CD4-positive, alpha-beta T cell (primary cell): ENCODE measurements at regions not wholly inside any gene's neighbourhood (a gene's known extent, or its start where the extent isn't known, plus 50 kb on each side); places are given as distances from the start of the nearest gene placed in this dataset.

ENCODE experiments used
- ATAC-seq: fragments of 200-7000 bp; cut with Tn5 transposase; one replicate; pipeline ENCODE4 v1.10.0; 2022; ENCODE audit warnings: mild to moderate bottlenecking; ENCODE audit not compliant: poor library complexity
- CTCF ChIA-PET: fragments of 350-600 bp; sonication (Branson Sonifier 250); formaldehyde crosslinking; loops from one replicate; lab custom pipeline; 2021; ENCODE audit warnings: antibody characterized with exemption, inconsistent platforms; lab: Charles Lee
- POLR2A ChIA-PET: fragments of 350-600 bp; sonication (Branson Sonifier 250); formaldehyde crosslinking; loops from one replicate; lab custom pipeline; 2021; ENCODE audit warnings: antibody characterized with exemption, inconsistent platforms; lab: Charles Lee
- DNase-seq, 14 experiments: peaks; one replicate each; pipeline ENCODE4 v3.0.0-alpha.2; 2013 to 2020; ENCODE audit warnings: mixed read lengths in 2 of 14
- H3K27ac ChIP-seq, 2 donors: one replicate each; pipeline versions ENCODE4 v1.5.1 to v1.7.0; 2013; ENCODE audit warnings: low read length in 2 of 2, low read depth in 1 of 2, mild to moderate bottlenecking in 1 of 2
- H3K27me3 ChIP-seq, 2 experiments: 1 replicate in 1 of 2; 2 replicates in 1 of 2; pipeline versions ENCODE4 v1.6.1 to v1.7.0; 2013; ENCODE audit warnings: low read length in 2 of 2, control low read depth in 1 of 2, mild to moderate bottlenecking in 1 of 2, moderate library complexity in 1 of 2; ENCODE audit not compliant: insufficient read depth in 2 of 2, control insufficient read depth in 1 of 2
- H3K36me3 ChIP-seq: one replicate; pipeline ENCODE4 v1.6.1; 2013; ENCODE audit warnings: low read length, control low read depth; ENCODE audit not compliant: insufficient read depth
- H3K4me1 ChIP-seq: one replicate; pipeline ENCODE4 v1.6.1; 2013; ENCODE audit warnings: low read length, control low read depth; ENCODE audit not compliant: insufficient read depth
- H3K4me3 ChIP-seq: one replicate; pipeline ENCODE4 v1.5.1; 2013; ENCODE audit warnings: mild to moderate bottlenecking, low read length, moderate library complexity
- H3K9me3 ChIP-seq, 2 experiments: 1 replicate in 1 of 2; 2 replicates in 1 of 2; pipeline versions ENCODE4 v1.6.1 to v1.7.0; 2013; ENCODE audit warnings: low read length in 2 of 2, mild to moderate bottlenecking in 2 of 2, control low read depth in 1 of 2, moderate library complexity in 1 of 2; ENCODE audit not compliant: control insufficient read depth in 1 of 2, insufficient read depth in 1 of 2
- H3K27ac Mint-ChIP-seq: one replicate; pipeline ENCODE4 v1.8.0; 2020; ENCODE audit warnings: mixed read lengths
- H3K27me3 Mint-ChIP-seq: one replicate; pipeline ENCODE4 v1.8.0; 2021; ENCODE audit warnings: mixed read lengths
- H3K36me3 Mint-ChIP-seq: one replicate; pipeline ENCODE4 v1.8.0; 2021; ENCODE audit warnings: low read depth, mixed read lengths
- H3K4me1 Mint-ChIP-seq: one replicate; pipeline ENCODE4 v1.8.0; 2021; ENCODE audit warnings: low read depth, mixed read lengths
- H3K4me3 Mint-ChIP-seq: one replicate; pipeline ENCODE4 v1.8.0; 2020; ENCODE audit warnings: mild to moderate bottlenecking, mixed read lengths
- H3K9me3 Mint-ChIP-seq: one replicate; pipeline ENCODE4 v1.8.0; 2020; ENCODE audit warnings: mixed read lengths
- CTCF ChIP-seq: fragments of 200-600 bp; IDR thresholded peaks from one replicate; pipeline ENCODE4 v1.8.0; 2022; ENCODE audit warnings: antibody characterized with exemption, mild to moderate bottlenecking
- intact Hi-C, 2 experiments: fragments of 100-400 bp; cut with DNase I in 1 of 2; cut with micrococcal nuclease in 1 of 2; formaldehyde crosslinking; loops; one replicate each; pipeline versions ENCODE4 v1.15.1 to v1.9.0; 2023 to 2025; cut with DNase I, micrococcal nuclease

- H3K4me3 Mint-ChIP-seq = no peak overlapping the region
- H3K27ac Mint-ChIP-seq = no peak overlapping the region
- ChIA-PET CTCF (no interaction called here), POLR2A (no interaction called here)
- intact Hi-C loops = no loop called here
- H3K36me3 Mint-ChIP-seq = no peaks in the 10 kb centered on the region
- Histone ChIP-seq H3K4me1 (no peaks in the 10 kb centered on the region), H3K27ac (no peak overlapping the region), H3K36me3 (no peaks in the 10 kb centered on the region), H3K9me3 (peaks cover 0 to 16% of the 10 kb centered on the region in 2 experiments), H3K27me3 (no peaks in the 10 kb centered on the region), H3K4me3 (no peak overlapping the region)
- no peak for DNase-seq
- H3K9me3 Mint-ChIP-seq = peaks cover 6% of the 10 kb centered on the region
- ATAC-seq = no peak
- no peaks in the 10 kb centered on the region for H3K4me1 Mint-ChIP-seq
- no peak for TF ChIP-seq CTCF
- no peaks in the 10 kb centered on the region for H3K27me3 Mint-ChIP-seq
These were observed 675.1 kb upstream of the BRINP3 start for GRCh38 chr1:191152776-191153175.

- no peak overlapping the region for H3K27ac ChIP-seq
- H3K9me3 Mint-ChIP-seq = peaks cover 6% of the 10 kb centered on the region
- DNase-seq (no peak), ATAC-seq (no peak)
- no peaks in the 10 kb centered on the region for H3K27me3 ChIP-seq
- no peak overlapping the region for H3K4me3 Mint-ChIP-seq
- ChIA-PET POLR2A (no interaction called here), CTCF (no interaction called here)
- TF ChIP-seq CTCF = no peak
- no peaks in the 10 kb centered on the region for H3K4me1 Mint-ChIP-seq
- no peaks in the 10 kb centered on the region for H3K27me3 Mint-ChIP-seq
- H3K4me1 ChIP-seq = no peaks in the 10 kb centered on the region
- no peaks in the 10 kb centered on the region for H3K36me3 ChIP-seq
- H3K9me3 ChIP-seq = peaks cover 0 to 18% of the 10 kb centered on the region in 2 experiments
- no peaks in the 10 kb centered on the region for H3K36me3 Mint-ChIP-seq
- H3K4me3 ChIP-seq = no peak overlapping the region
- H3K27ac Mint-ChIP-seq = no peak overlapping the region
- intact Hi-C loops = no loop called here
These were observed 677.5 kb upstream of the BRINP3 start for GRCh38 chr1:191155178-191155577.

- H3K9me3 Mint-ChIP-seq = peaks cover 10% of the 10 kb centered on the region
- Histone ChIP-seq H3K4me3 (no peak overlapping the region), H3K4me1 (no peaks in the 10 kb centered on the region), H3K27ac (no peak overlapping the region), H3K27me3 (no peaks in the 10 kb centered on the region), H3K9me3 (peaks cover 0 to 9% of the 10 kb centered on the region in 2 experiments), H3K36me3 (no peaks in the 10 kb centered on the region)
- intact Hi-C loops = no loop called here
- ATAC-seq (no peak), DNase-seq (no peak)
- no peaks in the 10 kb centered on the region for H3K4me1 Mint-ChIP-seq
- H3K27ac Mint-ChIP-seq = no peak overlapping the region
- POLR2A ChIA-PET = no interaction called here
- H3K27me3 Mint-ChIP-seq = no peaks in the 10 kb centered on the region
- no peak for TF ChIP-seq CTCF
- no peak overlapping the region for H3K4me3 Mint-ChIP-seq
- CTCF ChIA-PET = no interaction called here
- no peaks in the 10 kb centered on the region for H3K36me3 Mint-ChIP-seq
These were observed 683.2 kb upstream of the BRINP3 start for GRCh38 chr1:191160837-191161236.
